NCI-H2196 (cell line): ENCODE measurements at regions not wholly inside any gene's neighbourhood (a gene's known extent, or its start where the extent isn't known, plus 50 kb on each side); places are given as distances from the start of the nearest gene placed in this dataset.

Experiments used
- DNase-seq: peaks from one replicate; lab custom pipeline; 2025; ENCODE audit not compliant: unreplicated experiment; lab: John Stamatoyannopoulos, UW

GRCh38 chr11:69985641-69986439, 92.3 kb upstream of the ANO1 start:
- no peak for DNase-seq

GRCh38 chr11:69986440-69986787, 91.7 kb upstream of the ANO1 start:
- no peak for DNase-seq

- no peak for DNase-seq
These were observed 91.3 kb upstream of the ANO1 start for GRCh38 chr11:69986830-69987229.

GRCh38 chr11:69992026-69992425, 86.1 kb upstream of the ANO1 start:
- DNase-seq: no peak

GRCh38 chr11:69992943-69993694, 85.0 kb upstream of the ANO1 start:
- no peak for DNase-seq

GRCh38 chr11:69994810-69995209, 83.3 kb upstream of the ANO1 start:
- no peak for DNase-seq

- DNase-seq: no peak
These were observed 82.4 kb upstream of the ANO1 start for GRCh38 chr11:69995697-69996096.

GRCh38 chr11:69996451-69996850, 81.7 kb upstream of the ANO1 start:
- DNase-seq: no peak

- DNase-seq: no peak
These were observed 80.8 kb upstream of the ANO1 start for GRCh38 chr11:69997352-69997751.

GRCh38 chr11:69999721-70000120, 78.4 kb upstream of the ANO1 start:
- DNase-seq: no peak

GRCh38 chr11:70000228-70000627, 77.9 kb upstream of the ANO1 start:
- DNase-seq: no peak

GRCh38 chr11:70001246-70001645, 76.9 kb upstream of the ANO1 start:
- no peak for DNase-seq

GRCh38 chr11:70002433-70002832, 75.7 kb upstream of the ANO1 start:
- DNase-seq: no peak

- DNase-seq: no peak
These were observed 72.9 kb upstream of the ANO1 start for GRCh38 chr11:70005107-70005818.

GRCh38 chr11:70007796-70008195, 70.3 kb upstream of the ANO1 start:
- DNase-seq: no peak

- no peak for DNase-seq
These were observed 67.3 kb upstream of the ANO1 start for GRCh38 chr11:70010774-70011173.

- no peak for DNase-seq
These were observed 65.9 kb upstream of the ANO1 start for GRCh38 chr11:70012134-70012733.

GRCh38 chr11:70014291-70014690, 63.8 kb upstream of the ANO1 start:
- no peak for DNase-seq

GRCh38 chr11:70016666-70017367, 61.3 kb upstream of the ANO1 start:
- no peak for DNase-seq

- no peak for DNase-seq
These were observed 59.3 kb upstream of the ANO1 start for GRCh38 chr11:70018816-70019215.

- DNase-seq: no peak
These were observed 58.5 kb upstream of the ANO1 start for GRCh38 chr11:70019576-70020011.
